Stomach smooth muscle (tissue), 2 donors: ENCODE measurements at regions not wholly inside any gene's neighbourhood (a gene's known extent, or its start where the extent isn't known, plus 50 kb on each side); places are given as distances from the start of the nearest gene placed in this dataset.

Source experiments
- H3K27ac ChIP-seq: one replicate; pipeline ENCODE4 v1.7.0; 2013; ENCODE audit warnings: mild to moderate bottlenecking, low read length, inconsistent platforms
- H3K27me3 ChIP-seq, 2 donors: one replicate each; pipeline ENCODE4 v1.7.0; 2013; ENCODE audit warnings: low read length in 2 of 2; ENCODE audit not compliant: insufficient read depth in 2 of 2, control insufficient read depth in 1 of 2
- H3K36me3 ChIP-seq, 2 donors: one replicate each; pipeline ENCODE4 v1.7.0; 2013; ENCODE audit warnings: low read length in 2 of 2; ENCODE audit not compliant: control insufficient read depth in 2 of 2, insufficient read depth in 2 of 2
- H3K4me1 ChIP-seq: one replicate; pipeline ENCODE4 v1.7.0; 2013; ENCODE audit warnings: low read length; ENCODE audit not compliant: control insufficient read depth, insufficient read depth
- H3K4me3 ChIP-seq, 2 donors: one replicate each; pipeline ENCODE4 v1.7.0; 2013; ENCODE audit warnings: low read length in 2 of 2
- H3K9ac ChIP-seq, 2 donors: one replicate each; pipeline ENCODE4 v1.7.0; 2013; ENCODE audit warnings: low read length in 2 of 2, mild to moderate bottlenecking in 1 of 2
- H3K9me3 ChIP-seq, 2 donors: one replicate each; pipeline ENCODE4 v1.7.0; 2013; ENCODE audit warnings: low read length in 2 of 2; ENCODE audit not compliant: control insufficient read depth in 2 of 2
- donor health status: healthy.
- donor health status: Pancreatic carcinoma.

GRCh38 chr5:87101321-87101720 lies 166.4 kb upstream of the RASA1 start:
- Histone ChIP-seq H3K27me3 (no peaks in the 10 kb centered on the region), H3K4me1 (no peaks in the 10 kb centered on the region), H3K9me3 (no peaks in the 10 kb centered on the region), H3K9ac (no peak overlapping the region), H3K4me3 (no peak overlapping the region), H3K27ac (no peak overlapping the region), H3K36me3 (no peaks in the 10 kb centered on the region)

GRCh38 chr5:87102841-87103240 lies 164.8 kb upstream of the RASA1 start:
- Histone ChIP-seq H3K4me3 (no peak overlapping the region), H3K9ac (no peak overlapping the region), H3K27me3 (no peaks in the 10 kb centered on the region), H3K36me3 (no peaks in the 10 kb centered on the region), H3K4me1 (no peaks in the 10 kb centered on the region), H3K27ac (no peak overlapping the region), H3K9me3 (no peaks in the 10 kb centered on the region)

- Histone ChIP-seq H3K9me3 (no peaks in the 10 kb centered on the region), H3K27me3 (no peaks in the 10 kb centered on the region), H3K9ac (no peak overlapping the region), H3K36me3 (no peaks in the 10 kb centered on the region), H3K27ac (no peak overlapping the region), H3K4me3 (no peak overlapping the region), H3K4me1 (no peaks in the 10 kb centered on the region)
Measured at GRCh38 chr5:87103616-87104287, 163.9 kb upstream of the RASA1 start.

- Histone ChIP-seq H3K4me1 (no peaks in the 10 kb centered on the region), H3K9me3 (no peaks in the 10 kb centered on the region), H3K36me3 (no peaks in the 10 kb centered on the region), H3K4me3 (no peak overlapping the region), H3K27ac (no peak overlapping the region), H3K27me3 (no peaks in the 10 kb centered on the region), H3K9ac (no peak overlapping the region)
Measured at GRCh38 chr5:87105577-87105976, 162.1 kb upstream of the RASA1 start.

GRCh38 chr5:87109746-87110145 lies 157.9 kb upstream of the RASA1 start:
- Histone ChIP-seq H3K4me3 (no peak overlapping the region), H3K27ac (no peak overlapping the region), H3K27me3 (no peaks in the 10 kb centered on the region), H3K4me1 (no peaks in the 10 kb centered on the region), H3K36me3 (no peaks in the 10 kb centered on the region), H3K9me3 (no peaks in the 10 kb centered on the region), H3K9ac (no peak overlapping the region)

GRCh38 chr5:87110721-87111120 lies 157.0 kb upstream of the RASA1 start:
- Histone ChIP-seq H3K36me3 (no peaks in the 10 kb centered on the region), H3K27me3 (no peaks in the 10 kb centered on the region), H3K4me3 (no peak overlapping the region), H3K27ac (no peak overlapping the region), H3K9me3 (no peaks in the 10 kb centered on the region), H3K4me1 (no peaks in the 10 kb centered on the region), H3K9ac (no peak overlapping the region)

GRCh38 chr5:87113861-87114260 lies 153.8 kb upstream of the RASA1 start:
- Histone ChIP-seq H3K4me3 (no peak overlapping the region), H3K27me3 (no peaks in the 10 kb centered on the region), H3K9me3 (no peaks in the 10 kb centered on the region), H3K27ac (no peak overlapping the region), H3K9ac (no peak overlapping the region), H3K36me3 (no peaks in the 10 kb centered on the region), H3K4me1 (no peaks in the 10 kb centered on the region)

- H3K4me3 ChIP-seq = no peak overlapping the region
- H3K36me3 ChIP-seq = no peaks in the 10 kb centered on the region
- H3K27ac ChIP-seq = no peak overlapping the region
- no peak overlapping the region for H3K9ac ChIP-seq
- H3K9me3 ChIP-seq = no peaks in the 10 kb centered on the region
- H3K27me3 ChIP-seq = no peaks in the 10 kb centered on the region
- H3K4me1 ChIP-seq = no peaks in the 10 kb centered on the region
Measured at GRCh38 chr5:87114631-87115030, 153.1 kb upstream of the RASA1 start.

- Histone ChIP-seq H3K9me3 (no peaks in the 10 kb centered on the region), H3K27ac (no peak overlapping the region), H3K36me3 (no peaks in the 10 kb centered on the region), H3K4me3 (no peak overlapping the region), H3K27me3 (no peaks in the 10 kb centered on the region), H3K9ac (no peak overlapping the region), H3K4me1 (no peaks in the 10 kb centered on the region)
Measured at GRCh38 chr5:87115839-87116364, 151.8 kb upstream of the RASA1 start.

GRCh38 chr5:87116825-87117512 lies 150.7 kb upstream of the RASA1 start:
- H3K4me3 ChIP-seq = no peak overlapping the region
- no peaks in the 10 kb centered on the region for H3K36me3 ChIP-seq
- H3K27ac ChIP-seq = no peak overlapping the region
- no peaks in the 10 kb centered on the region for H3K4me1 ChIP-seq
- no peaks in the 10 kb centered on the region for H3K9me3 ChIP-seq
- H3K27me3 ChIP-seq = no peaks in the 10 kb centered on the region
- no peak overlapping the region for H3K9ac ChIP-seq

- H3K4me3 ChIP-seq = no peak overlapping the region
- H3K9me3 ChIP-seq = no peaks in the 10 kb centered on the region
- no peak overlapping the region for H3K27ac ChIP-seq
- no peak overlapping the region for H3K9ac ChIP-seq
- no peaks in the 10 kb centered on the region for H3K36me3 ChIP-seq
- H3K4me1 ChIP-seq = no peaks in the 10 kb centered on the region
- H3K27me3 ChIP-seq = no peaks in the 10 kb centered on the region
Measured at GRCh38 chr5:87119588-87119987, 148.1 kb upstream of the RASA1 start.
